Fibroblast of lung (primary cell): ENCODE measurements at regions not wholly inside any gene's neighbourhood (a gene's known extent, or its start where the extent isn't known, plus 50 kb on each side); places are given as distances from the start of the nearest gene placed in this dataset.

Source experiments
- EZH2 ChIP-seq: IDR thresholded peaks from 2 replicates; pipeline ENCODE4 v1.5.1; 2012; ENCODE audit warnings: low read length, control low read depth, mild to moderate bottlenecking; ENCODE audit errors: missing control alignments
- TF ChIP-seq, protein P1 (sequence below), 2 donors: IDR thresholded peaks in 1 of 2; conservative IDR thresholded peaks in 1 of 2; 1 replicate in 1 of 2; 2 replicates in 1 of 2; pipeline ENCODE4 v1.5.1; 2011 to 2012; ENCODE audit warnings: low read length in 2 of 2, control low read depth in 1 of 2, inconsistent platforms in 1 of 2, low read depth in 1 of 2, mild to moderate bottlenecking in 1 of 2

DNA sequence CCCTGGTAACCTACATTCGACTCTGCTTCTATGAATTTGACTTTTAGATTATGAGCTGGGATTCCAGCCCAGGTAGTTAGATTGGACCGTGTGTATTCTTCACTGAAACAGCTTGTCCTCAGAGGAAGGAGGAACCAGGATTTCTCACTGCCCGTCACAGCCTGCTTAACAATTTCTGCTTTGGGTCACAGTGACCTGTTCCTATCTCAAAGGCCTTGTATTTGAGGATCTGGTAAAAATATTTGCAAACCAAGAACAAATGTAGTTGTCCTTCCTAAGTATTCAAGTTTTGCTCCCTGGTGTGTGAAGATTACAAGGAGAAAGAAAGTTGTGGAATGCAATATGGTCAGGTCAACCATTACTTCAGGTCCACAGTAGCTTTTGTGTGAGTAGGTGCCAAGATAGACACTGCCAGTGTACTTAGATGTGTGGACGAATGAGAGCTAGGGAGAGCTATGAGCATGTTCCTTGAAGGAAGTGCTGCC lies 55.1 kb downstream of the KIF4B start:
- no peak for TF ChIP-seq EZH2
- TF ChIP-seq, protein P1, sequence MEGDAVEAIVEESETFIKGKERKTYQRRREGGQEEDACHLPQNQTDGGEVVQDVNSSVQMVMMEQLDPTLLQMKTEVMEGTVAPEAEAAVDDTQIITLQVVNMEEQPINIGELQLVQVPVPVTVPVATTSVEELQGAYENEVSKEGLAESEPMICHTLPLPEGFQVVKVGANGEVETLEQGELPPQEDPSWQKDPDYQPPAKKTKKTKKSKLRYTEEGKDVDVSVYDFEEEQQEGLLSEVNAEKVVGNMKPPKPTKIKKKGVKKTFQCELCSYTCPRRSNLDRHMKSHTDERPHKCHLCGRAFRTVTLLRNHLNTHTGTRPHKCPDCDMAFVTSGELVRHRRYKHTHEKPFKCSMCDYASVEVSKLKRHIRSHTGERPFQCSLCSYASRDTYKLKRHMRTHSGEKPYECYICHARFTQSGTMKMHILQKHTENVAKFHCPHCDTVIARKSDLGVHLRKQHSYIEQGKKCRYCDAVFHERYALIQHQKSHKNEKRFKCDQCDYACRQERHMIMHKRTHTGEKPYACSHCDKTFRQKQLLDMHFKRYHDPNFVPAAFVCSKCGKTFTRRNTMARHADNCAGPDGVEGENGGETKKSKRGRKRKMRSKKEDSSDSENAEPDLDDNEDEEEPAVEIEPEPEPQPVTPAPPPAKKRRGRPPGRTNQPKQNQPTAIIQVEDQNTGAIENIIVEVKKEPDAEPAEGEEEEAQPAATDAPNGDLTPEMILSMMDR (conservative IDR thresholded peaks at IDR 0.05 in 1 of 2, IDR thresholded peaks at IDR 0.05 in 1 of 2; ENCODE audit: low read depth in 1 of 2, low read length in 2 of 2): no peak
